Right lung (tissue), 2 donors: ENCODE measurements at regions not wholly inside any gene's neighbourhood (a gene's known extent, or its start where the extent isn't known, plus 50 kb on each side); places are given as distances from the start of the nearest gene placed in this dataset.

Experiments
- DNase-seq, 2 donors: peaks; one replicate each; pipeline ENCODE4 v3.0.0-alpha.2; 2013

DNA sequence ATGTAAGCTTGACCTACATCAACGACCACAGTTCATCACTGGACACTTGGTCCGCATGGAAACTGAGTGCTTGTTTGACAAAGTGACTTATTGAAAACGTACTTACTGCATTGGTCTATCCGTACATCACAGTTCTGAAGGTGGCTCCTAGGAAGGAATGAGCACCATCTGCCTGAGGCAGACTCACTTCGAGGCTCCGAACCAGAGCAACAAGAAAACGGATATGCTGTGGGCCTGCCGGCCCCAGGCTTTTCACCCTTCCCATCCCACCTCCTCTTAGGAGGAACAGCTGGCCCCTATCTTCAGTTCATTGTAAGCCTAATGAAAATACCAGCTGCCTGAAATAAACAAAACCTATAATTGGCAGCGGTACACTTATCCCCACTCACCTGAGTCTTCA, 67.2 kb upstream of the TSLP start:
- no peak for DNase-seq

DNA sequence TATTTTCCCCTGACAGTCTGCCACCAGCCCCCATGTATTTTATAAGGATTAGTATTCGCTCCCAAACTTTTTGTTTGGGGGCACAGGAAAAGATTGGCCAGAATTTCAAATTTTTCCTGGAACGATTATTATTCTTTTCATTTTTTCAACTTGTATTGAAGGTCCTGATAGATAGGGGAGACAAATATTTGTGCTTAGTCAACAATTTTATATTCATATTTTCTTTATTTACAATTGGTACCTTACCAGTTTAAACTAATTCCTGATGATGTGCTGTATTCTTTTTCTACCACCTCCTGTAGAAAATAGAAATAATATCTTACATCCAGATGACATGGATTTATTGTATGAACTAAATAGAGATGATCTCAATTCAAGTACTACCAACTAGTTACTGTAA, 60.7 kb upstream of the TSLP start:
- DNase-seq, result no peak

DNA sequence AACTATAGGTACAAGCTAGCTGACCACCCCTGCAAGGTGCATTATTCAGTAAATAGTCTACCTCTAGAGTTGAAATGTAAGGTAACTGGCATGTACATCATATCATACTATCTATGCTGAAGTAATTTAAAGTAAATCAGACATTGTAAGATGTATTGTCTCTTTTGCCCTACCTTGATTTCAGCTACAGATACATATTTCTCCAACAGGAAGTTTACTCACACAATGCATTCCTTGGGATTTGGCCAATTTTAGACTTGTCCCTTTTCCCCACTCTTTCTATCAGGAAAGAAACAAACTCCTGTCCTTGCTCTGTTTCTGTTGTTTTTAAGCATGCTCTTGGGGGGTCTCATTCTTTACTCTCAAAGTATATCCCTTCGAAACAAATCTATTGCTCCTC, 58.5 kb upstream of the TSLP start:
- DNase-seq, result no peak

DNA sequence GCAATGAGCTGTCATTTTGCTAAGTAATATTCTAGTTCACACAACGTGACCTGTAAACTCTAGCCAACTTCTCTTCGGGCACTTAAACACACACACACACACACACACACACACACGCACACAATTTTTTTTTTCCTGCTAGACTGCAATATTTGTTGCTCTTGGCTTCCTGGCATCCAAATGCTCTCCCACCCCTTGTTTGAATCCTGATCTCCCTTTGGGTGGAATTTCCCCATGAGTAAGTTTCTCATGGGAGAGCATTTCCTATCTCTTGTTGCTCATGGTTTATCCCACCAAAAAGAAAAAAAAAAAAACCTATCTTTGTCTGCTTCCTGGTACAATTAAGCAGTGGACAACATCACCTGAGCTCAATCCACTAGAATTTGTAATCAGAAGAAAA, 54.7 kb upstream of the TSLP start:
- no peak for DNase-seq

DNA sequence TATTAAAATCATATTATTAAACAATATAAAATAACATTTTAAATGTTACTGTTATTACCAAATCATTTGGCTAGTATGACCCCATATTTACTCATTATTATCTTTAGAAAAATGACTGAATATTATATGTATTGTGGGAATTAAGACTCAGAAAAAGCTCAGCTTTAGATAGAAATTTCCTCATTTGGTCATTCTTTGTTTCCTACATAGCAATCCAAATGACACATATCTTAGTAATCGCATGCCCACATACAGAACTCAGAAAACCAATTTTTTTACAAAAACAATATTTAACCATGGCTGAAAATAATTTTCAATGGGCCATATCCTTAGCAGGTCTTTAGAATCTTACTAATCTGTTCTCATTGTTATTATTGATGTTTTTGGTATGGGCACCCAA, 53.8 kb upstream of the TSLP start:
- no peak for DNase-seq
